ENCODE measurements at regions not wholly inside any gene's neighbourhood (a gene's known extent, or its start where the extent isn't known, plus 50 kb on each side); places are given as distances from the start of the nearest gene placed in this dataset.

DNA sequence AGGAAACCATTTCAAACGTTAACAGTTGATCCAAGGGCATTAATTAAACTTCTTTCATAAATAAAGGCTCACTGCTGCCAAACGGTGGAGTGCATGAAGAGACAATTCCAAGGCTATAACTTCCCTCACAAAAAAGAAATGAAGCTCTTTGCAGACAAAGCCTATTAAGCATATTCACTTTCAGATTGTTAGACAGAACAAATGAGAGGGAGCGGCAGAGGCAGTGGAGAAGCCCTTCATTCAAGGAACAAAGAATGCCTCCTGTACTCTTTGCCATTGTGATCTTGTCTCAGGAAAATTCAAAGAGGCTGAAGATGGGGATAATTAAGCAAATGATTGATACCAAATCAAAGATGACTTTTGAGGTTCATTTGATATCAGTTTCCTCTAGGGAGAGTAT is 370.5 kb upstream of the FAT1 start:
- TF ChIP-seq, protein P1, sequence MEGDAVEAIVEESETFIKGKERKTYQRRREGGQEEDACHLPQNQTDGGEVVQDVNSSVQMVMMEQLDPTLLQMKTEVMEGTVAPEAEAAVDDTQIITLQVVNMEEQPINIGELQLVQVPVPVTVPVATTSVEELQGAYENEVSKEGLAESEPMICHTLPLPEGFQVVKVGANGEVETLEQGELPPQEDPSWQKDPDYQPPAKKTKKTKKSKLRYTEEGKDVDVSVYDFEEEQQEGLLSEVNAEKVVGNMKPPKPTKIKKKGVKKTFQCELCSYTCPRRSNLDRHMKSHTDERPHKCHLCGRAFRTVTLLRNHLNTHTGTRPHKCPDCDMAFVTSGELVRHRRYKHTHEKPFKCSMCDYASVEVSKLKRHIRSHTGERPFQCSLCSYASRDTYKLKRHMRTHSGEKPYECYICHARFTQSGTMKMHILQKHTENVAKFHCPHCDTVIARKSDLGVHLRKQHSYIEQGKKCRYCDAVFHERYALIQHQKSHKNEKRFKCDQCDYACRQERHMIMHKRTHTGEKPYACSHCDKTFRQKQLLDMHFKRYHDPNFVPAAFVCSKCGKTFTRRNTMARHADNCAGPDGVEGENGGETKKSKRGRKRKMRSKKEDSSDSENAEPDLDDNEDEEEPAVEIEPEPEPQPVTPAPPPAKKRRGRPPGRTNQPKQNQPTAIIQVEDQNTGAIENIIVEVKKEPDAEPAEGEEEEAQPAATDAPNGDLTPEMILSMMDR (IDR thresholded peaks at IDR 0.05) = no peak
- TF ChIP-seq POLR2A (IDR thresholded peaks at IDR 0.05) = no peak

Data from transverse colon (tissue), 3 donors.